Muscle of leg (tissue), 3 donors: ENCODE measurements at regions not wholly inside any gene's neighbourhood (a gene's known extent, or its start where the extent isn't known, plus 50 kb on each side); places are given as distances from the start of the nearest gene placed in this dataset.
A peak's percentile ranks its signal among the peaks of the same experiment; 100 is the strongest.

ENCODE experiments used
- DNase-seq: peaks from one replicate; pipeline ENCODE4 v3.0.0; 2013
- H3K27ac ChIP-seq: one replicate; pipeline ENCODE4 v1.5.1; 2013; ENCODE audit warnings: mild to moderate bottlenecking, low read length, control low read depth
- H3K27me3 ChIP-seq: one replicate; pipeline ENCODE4 v1.6.1; 2013; ENCODE audit warnings: low read length; ENCODE audit not compliant: control insufficient read depth, insufficient read depth
- H3K36me3 ChIP-seq: one replicate; pipeline ENCODE4 v1.6.1; 2013; ENCODE audit warnings: low read length; ENCODE audit not compliant: control insufficient read depth, insufficient read depth
- H3K4me1 ChIP-seq: one replicate; pipeline ENCODE4 v1.6.1; 2013; ENCODE audit warnings: low read length; ENCODE audit not compliant: control insufficient read depth, insufficient read depth
- H3K4me3 ChIP-seq: one replicate; pipeline ENCODE4 v1.5.1; 2013; ENCODE audit warnings: low read length, control low read depth
- H3K9me3 ChIP-seq: replicated peaks from 2 replicates; pipeline ENCODE4 v1.6.1; 2013; ENCODE audit warnings: low read depth, low read length; ENCODE audit not compliant: control insufficient read depth
- WGBS: methylation state at CpG from one replicate; pipeline ENCODE4 v1.1.5; 2013; ENCODE audit warnings: missing lambda C conversion rate; ENCODE audit not compliant: insufficient coverage; 5-methylcytosine and 5-hydroxymethylcytosine counted together

DNA sequence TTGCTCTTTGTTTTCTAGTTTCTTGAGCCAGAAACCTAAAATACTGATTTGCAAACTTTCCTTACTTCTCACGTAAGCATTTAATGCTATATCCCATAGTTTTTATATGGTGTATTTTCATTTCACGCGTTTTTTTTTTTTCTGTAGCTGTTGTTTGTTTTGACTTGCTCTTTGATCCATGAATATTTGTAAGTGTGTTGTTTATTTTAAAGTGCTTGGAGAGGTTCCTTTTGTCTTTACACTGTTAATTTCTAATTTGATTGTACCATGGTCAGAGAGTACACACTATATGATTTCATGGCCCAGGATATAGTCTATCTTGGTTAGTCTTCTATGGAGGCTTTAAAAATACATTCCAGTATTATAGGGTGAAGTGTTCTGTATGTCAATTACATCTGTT lies 84.8 kb upstream of the RNF217 start:
- no peaks in the 10 kb centered on the region for H3K36me3 ChIP-seq
- H3K4me1 ChIP-seq, result no peaks in the 10 kb centered on the region
- WGBS, result no CpG with 5 or more reads among the region's 3 CpGs
- no peak for DNase-seq
- no peak overlapping the region for H3K4me3 ChIP-seq
- no peak overlapping the region for H3K27ac ChIP-seq
- no peaks in the 10 kb centered on the region for H3K27me3 ChIP-seq
- H3K9me3 ChIP-seq, result no peaks in the 10 kb centered on the region

DNA sequence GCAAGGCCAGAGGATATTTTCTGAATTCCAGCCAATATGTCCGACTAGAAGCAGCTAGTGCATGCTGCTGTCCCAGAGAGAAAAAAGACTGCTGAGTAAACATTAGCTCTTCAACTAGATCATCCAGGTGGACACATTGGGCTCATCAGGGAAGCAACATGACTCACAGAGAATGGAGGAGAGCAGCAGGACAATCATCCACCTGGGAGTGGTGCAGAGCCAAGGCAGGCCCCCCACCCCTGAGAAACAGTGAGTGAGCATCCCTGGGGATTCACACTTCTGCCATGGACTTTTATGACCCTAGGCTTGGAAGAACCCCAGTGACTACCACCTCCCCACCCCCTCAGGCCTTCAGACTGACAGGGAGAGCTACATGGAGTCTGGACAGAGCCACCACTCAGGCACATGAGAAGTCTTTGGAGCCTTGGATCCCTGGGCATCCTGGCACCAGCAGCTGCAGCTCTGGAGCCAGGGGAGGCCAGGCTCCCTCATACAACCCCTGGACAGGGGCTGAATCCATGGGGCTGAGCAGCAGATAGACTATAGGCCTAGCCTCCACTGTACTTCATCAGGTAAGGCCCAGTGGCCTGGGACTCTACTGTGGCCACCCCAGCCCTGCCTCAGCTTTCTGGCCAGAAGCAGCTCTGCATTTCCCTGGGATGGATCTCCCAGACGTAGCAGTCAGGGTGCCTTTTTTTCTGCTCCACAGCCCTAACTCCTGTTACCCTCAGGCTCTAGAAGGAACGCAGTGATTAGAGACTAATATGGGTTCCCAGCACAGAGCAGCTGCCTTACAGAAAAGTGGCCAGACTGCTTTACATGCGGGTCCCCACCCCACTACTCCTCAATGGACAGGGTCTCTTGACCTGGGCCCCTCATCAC lies 82.9 kb upstream of the RNF217 start:
- 76% methylated on average over 2 of the region's 4 CpGs for WGBS
- Histone ChIP-seq H3K27me3 (no peaks in the 10 kb centered on the region), H3K27ac (no peak overlapping the region), H3K9me3 (no peaks in the 10 kb centered on the region), H3K4me1 (no peaks in the 10 kb centered on the region), H3K4me3 (no peak overlapping the region), H3K36me3 (no peaks in the 10 kb centered on the region)
- no peak for DNase-seq

DNA sequence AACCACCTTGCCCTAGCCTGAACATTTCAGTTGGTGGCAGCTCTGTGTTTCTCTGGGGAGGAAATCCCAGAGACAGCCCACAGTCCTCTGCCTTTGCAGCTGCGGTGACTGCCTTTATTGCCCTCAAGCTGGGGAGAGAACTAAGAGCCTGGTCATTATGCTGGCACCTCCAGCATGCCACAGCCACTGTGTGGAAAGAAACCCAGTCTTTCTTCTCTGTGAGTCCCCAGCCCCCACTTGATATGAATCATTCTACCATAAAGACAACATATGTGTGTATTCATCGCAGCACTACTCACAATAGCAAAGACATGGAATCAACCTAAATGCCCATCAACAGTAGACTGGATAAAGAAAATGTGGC lies 82.3 kb upstream of the RNF217 start:
- Histone ChIP-seq H3K27ac (no peak overlapping the region), H3K27me3 (no peaks in the 10 kb centered on the region), H3K4me1 (no peaks in the 10 kb centered on the region), H3K36me3 (no peaks in the 10 kb centered on the region), H3K4me3 (no peak overlapping the region), H3K9me3 (no peaks in the 10 kb centered on the region)
- WGBS, result 33% methylated on average over 1 of the region's 2 CpGs
- DNase-seq, result no peak

DNA sequence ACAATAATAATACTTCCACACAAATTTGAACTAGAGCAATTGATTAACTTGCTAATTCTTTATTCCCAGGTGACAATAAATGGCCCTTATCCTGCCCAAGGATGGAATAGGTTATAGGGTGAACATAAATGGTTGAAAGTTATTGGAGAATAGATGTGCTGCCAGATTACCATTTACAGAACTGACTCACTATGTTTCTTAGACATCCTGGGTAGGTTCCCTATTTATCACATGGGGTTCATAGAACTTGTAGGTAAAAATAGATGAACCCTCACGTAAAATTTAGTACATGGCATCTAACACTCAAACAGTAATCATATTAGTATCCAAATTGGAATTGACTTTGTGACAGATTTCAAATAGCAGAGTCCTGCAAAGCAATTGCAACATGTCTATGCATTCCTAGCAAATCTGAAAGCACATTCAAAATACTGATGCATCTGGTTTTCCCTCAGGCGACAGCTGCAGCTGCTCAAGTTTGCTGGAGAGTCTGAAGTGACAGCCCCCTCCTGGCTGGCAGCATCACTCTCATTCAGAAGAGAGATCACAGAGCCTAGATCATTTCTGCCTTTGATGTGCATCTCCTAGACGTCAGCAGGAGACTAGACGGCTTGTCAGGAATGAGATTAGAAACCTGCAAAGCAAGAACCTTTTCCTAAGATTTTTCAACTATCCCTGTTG lies 80.2 kb upstream of the RNF217 start:
- DNase-seq, result peak; percentile 27
- Histone ChIP-seq H3K4me1 (no peaks in the 10 kb centered on the region), H3K4me3 (no peak overlapping the region), H3K27ac (no peak overlapping the region), H3K27me3 (no peaks in the 10 kb centered on the region), H3K9me3 (no peaks in the 10 kb centered on the region), H3K36me3 (no peaks in the 10 kb centered on the region)
- 10% methylated on average over 3 of the region's 4 CpGs for WGBS

DNA sequence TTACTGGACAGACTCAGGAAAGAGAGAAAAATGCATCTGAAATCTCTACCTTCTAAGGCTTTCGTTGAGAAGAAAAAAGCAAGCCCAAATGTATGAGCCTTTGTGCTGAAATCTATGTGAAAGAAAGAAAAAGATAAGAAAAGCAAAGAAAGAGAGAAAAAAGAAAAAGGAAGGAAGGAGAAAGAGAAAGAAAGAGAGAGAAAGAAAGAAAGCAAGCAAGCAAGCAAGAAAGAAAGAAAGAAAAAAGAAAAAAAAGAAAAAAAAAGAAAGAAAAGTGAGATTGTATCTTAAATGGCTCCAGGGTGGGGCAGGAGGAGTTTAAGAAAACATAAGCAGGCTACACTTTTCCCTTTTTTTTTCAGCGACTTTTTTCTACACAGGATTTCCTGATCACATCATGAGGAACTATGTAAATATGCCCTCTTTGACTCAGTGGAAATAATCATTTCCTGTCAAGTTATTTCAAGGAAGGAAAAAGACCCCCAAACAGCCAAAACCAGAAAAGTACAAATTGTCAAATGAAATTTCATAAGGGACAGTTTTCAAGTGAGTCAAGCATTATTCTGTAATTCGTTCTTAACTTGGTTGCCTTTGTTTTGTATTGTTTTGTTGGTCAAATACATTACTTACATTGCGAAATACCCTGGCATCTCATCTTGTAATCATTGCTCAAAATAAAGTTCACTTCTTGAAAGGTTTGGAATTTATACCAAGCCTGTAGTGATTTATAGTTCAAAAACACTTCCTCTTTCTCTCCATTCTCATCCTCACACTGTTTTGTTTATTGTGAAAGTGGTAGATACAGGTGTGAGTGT lies 79.5 kb upstream of the RNF217 start:
- Histone ChIP-seq H3K27ac (no peak overlapping the region), H3K9me3 (no peaks in the 10 kb centered on the region), H3K36me3 (no peaks in the 10 kb centered on the region), H3K4me1 (no peaks in the 10 kb centered on the region), H3K4me3 (no peak overlapping the region), H3K27me3 (no peaks in the 10 kb centered on the region)
- WGBS, result no CpG with 5 or more reads among the region's 4 CpGs
- DNase-seq, result peak; percentile 16

DNA sequence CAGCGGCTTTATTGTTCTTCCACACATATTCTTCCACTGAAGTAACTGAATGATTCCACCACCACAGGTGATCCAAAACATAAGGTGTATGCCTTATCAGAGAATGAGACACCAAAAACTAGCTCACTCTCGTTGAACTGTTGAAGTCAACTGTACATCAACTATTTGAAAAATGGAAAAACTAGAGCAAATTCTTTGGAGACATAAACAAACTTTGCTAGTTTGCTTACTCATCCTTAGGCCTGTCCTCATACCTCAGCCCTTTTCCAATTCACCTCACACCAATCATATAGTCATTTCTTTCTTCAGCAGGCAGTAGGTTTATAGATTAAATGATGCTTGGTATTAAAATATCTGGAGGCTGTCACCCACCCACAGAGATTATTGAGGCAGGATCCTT lies 77.1 kb upstream of the RNF217 start:
- no peaks in the 10 kb centered on the region for H3K9me3 ChIP-seq
- H3K27me3 ChIP-seq, result no peaks in the 10 kb centered on the region
- no peak overlapping the region for H3K27ac ChIP-seq
- H3K4me1 ChIP-seq, result no peaks in the 10 kb centered on the region
- no peaks in the 10 kb centered on the region for H3K36me3 ChIP-seq
- no CpG with 5 or more reads among the region's 2 CpGs for WGBS
- H3K4me3 ChIP-seq, result no peak overlapping the region
- no peak for DNase-seq

DNA sequence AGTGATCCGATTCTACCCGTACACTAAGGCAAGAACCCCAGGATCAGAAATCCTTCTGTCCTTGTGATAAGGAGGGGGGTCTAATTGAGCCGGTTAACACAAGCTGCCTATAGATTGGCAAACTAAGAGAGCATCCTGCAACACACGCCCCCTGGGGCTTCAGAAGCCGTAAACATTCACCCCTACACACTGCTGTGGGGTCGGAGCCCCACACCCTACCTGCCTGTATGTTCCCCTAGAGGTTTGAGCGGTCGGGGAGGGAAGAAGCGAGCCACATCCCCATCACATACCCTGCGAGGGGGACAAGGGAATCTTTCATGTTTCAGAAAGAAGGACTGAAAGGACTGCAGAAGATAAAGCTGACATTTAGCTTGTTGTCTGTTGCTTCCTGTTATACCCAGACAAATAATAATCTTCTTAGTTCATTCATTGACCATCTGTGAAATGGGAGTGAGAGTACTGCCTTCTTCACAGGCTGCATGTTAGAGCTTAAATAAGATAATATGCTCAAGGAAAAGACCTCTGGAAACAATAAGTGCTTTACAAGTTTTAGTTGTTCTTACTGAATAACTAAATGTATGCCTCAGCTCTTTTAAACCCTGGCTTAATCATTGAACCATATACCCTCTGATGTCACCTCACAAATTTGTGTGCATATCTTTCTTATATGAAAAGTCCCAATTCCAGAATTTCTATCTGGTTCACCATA lies 74.2 kb upstream of the RNF217 start:
- H3K36me3 ChIP-seq, result no peaks in the 10 kb centered on the region
- H3K4me1 ChIP-seq, result no peaks in the 10 kb centered on the region
- H3K9me3 ChIP-seq, result no peaks in the 10 kb centered on the region
- H3K27ac ChIP-seq, result no peak overlapping the region
- H3K27me3 ChIP-seq, result no peaks in the 10 kb centered on the region
- 50% methylated on average over 2 of the region's 10 CpGs for WGBS
- no peak for DNase-seq
- H3K4me3 ChIP-seq, result no peak overlapping the region

DNA sequence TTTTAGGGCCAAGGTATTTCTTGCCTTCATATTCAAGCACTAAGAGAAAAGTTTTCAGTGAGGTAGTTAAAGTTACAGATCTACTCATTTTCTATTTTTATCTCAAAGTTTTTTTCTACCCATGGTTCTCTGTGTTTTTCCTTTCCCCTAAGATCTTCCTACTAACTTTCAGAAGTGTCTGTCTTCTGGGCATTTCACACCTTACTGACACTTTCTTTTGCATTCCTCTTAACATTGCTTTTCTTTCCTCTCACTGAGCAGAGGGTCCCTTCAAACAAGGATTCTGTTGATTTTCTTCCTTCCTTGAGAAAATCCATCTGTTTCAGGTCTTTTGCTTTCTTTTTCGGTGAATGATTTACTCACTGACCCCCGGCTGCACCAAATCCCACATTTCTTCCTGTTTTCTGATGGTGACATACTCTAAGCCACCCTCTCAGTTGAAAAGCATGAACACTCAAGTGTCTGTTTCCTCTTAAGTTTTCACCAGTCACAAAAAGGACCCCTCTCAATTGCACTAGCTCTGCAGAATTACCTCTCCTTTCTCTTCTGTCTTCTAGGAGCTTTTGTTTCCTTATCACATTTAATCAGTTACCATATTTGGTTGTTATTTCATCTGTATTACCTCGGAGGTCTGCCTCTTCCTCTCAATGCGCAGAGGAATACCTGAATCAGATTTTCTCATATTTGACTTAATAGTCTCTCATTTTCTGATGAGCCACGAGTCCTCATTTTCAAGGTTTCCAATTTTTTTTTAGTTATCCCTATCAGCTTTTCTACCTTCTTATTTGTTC lies 73.5 kb upstream of the RNF217 start:
- WGBS, result 30% methylated on average over 4 of the region's 5 CpGs
- Histone ChIP-seq H3K36me3 (no peaks in the 10 kb centered on the region), H3K4me1 (no peaks in the 10 kb centered on the region), H3K9me3 (no peaks in the 10 kb centered on the region), H3K27me3 (no peaks in the 10 kb centered on the region), H3K4me3 (no peak overlapping the region), H3K27ac (no peak overlapping the region)
- no peak for DNase-seq

DNA sequence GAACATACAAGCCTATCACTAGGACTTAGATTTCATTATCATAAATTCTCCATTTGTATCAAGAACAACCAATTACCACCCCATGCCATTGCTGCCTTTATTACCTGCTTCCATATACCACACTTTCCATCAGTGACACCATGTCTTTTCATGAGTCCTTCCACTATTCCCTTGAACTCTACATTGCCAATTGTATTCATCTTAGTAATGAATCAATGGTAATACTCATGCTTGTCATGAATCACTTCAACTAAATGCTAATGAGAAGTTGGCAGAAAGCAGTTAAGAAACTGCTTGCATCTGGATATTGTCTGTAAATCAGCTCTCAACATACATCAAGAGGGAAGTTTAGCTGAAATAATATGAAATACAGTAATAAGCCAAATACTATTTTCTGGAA lies 61.2 kb upstream of the RNF217 start:
- Histone ChIP-seq H3K9me3 (no peaks in the 10 kb centered on the region), H3K27me3 (no peaks in the 10 kb centered on the region), H3K4me1 (no peaks in the 10 kb centered on the region), H3K4me3 (no peak overlapping the region), H3K27ac (no peak overlapping the region), H3K36me3 (no peaks in the 10 kb centered on the region)
- DNase-seq, result no peak
